ENCODE measurements at regions not wholly inside any gene's neighbourhood (a gene's known extent, or its start where the extent isn't known, plus 50 kb on each side); places are given as distances from the start of the nearest gene placed in this dataset.

DNA sequence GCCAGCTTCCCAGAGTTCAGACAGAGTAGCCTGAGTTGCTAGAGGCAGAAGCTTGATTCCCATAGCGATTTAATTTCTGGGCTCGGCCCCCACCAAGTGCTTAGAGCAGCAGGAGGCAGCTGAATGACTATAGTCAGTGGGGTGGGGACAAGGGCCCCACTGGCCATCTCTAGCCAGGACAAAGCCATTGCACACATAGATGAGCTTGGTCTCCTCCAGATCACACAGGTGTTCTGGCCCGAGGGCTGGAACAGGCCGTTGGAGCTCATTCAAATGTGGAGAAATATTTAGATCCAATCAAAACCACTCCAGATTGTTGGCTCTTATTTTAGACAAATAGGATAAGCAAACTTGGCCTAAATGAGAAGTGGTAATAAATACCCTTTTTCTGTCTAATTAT, 287.3 kb upstream of the NCKAP5 start:
- Histone ChIP-seq H3K4me3 (ENCODE audit: low read length in 3 of 3) (no peak overlapping the region), H3K27ac (ENCODE audit: low read depth, low read length) (no peak overlapping the region), H3K9me3 (ENCODE audit: control insufficient read depth in 3 of 3, low read length in 3 of 3) (no peaks in the 10 kb centered on the region), H3K9ac (ENCODE audit: low read depth in 1 of 3, low read length in 3 of 3) (no peak overlapping the region), H3K4me1 (ENCODE audit: control insufficient read depth in 3 of 3, insufficient read depth in 3 of 3, low read length in 3 of 3) (no peaks in the 10 kb centered on the region), H3K36me3 (ENCODE audit: control insufficient read depth in 3 of 3, insufficient read depth in 3 of 3, low read length in 3 of 3) (no peaks in the 10 kb centered on the region), H3K27me3 (ENCODE audit: control insufficient read depth in 3 of 3, insufficient read depth in 3 of 3, low read length in 3 of 3) (peaks cover 0 to 6% (median 3%) of the 10 kb centered on the region in 3 donors)

DNA sequence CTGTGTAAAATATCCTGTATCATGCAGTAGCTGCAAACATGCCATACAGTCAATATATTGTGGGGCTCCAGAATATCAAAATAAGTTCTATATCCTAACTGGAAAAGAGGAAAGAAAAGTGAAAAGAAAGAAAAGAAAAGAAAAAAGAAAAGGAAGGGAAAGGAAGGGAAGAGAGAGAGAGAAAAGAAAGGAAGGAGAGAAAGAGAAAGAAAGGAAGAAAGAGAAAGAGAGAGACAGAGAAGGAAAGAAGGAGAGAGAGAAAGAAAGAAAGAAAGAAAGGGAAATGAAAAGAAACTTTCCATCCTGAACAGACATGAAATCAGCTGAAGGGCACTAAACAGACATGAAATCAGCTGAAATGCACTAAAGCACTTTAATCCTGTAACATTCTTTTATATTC, 288.4 kb upstream of the NCKAP5 start:
- Histone ChIP-seq H3K27ac (ENCODE audit: low read depth, low read length) (no peak overlapping the region), H3K27me3 (ENCODE audit: control insufficient read depth in 3 of 3, insufficient read depth in 3 of 3, low read length in 3 of 3) (peaks cover 0 to 6% (median 3%) of the 10 kb centered on the region in 3 donors), H3K9ac (ENCODE audit: low read depth in 1 of 3, low read length in 3 of 3) (no peak overlapping the region), H3K36me3 (ENCODE audit: control insufficient read depth in 3 of 3, insufficient read depth in 3 of 3, low read length in 3 of 3) (no peaks in the 10 kb centered on the region), H3K4me3 (ENCODE audit: low read length in 3 of 3) (no peak overlapping the region), H3K4me1 (ENCODE audit: control insufficient read depth in 3 of 3, insufficient read depth in 3 of 3, low read length in 3 of 3) (no peaks in the 10 kb centered on the region), H3K9me3 (ENCODE audit: control insufficient read depth in 3 of 3, low read length in 3 of 3) (no peaks in the 10 kb centered on the region)

GRCh38 chr2:133859578-133859977, 291.3 kb upstream of the NCKAP5 start:
- Histone ChIP-seq H3K27ac (ENCODE audit: low read depth, low read length) (no peak overlapping the region), H3K4me1 (ENCODE audit: control insufficient read depth in 3 of 3, insufficient read depth in 3 of 3, low read length in 3 of 3) (no peaks in the 10 kb centered on the region), H3K9me3 (ENCODE audit: control insufficient read depth in 3 of 3, low read length in 3 of 3) (no peaks in the 10 kb centered on the region), H3K4me3 (ENCODE audit: low read length in 3 of 3) (no peak overlapping the region), H3K27me3 (ENCODE audit: control insufficient read depth in 3 of 3, insufficient read depth in 3 of 3, low read length in 3 of 3) (peaks cover 0 to 8% (median 3%) of the 10 kb centered on the region in 3 donors), H3K36me3 (ENCODE audit: control insufficient read depth in 3 of 3, insufficient read depth in 3 of 3, low read length in 3 of 3) (no peaks in the 10 kb centered on the region), H3K9ac (ENCODE audit: low read depth in 1 of 3, low read length in 3 of 3) (no peak overlapping the region)

GRCh38 chr2:133862400-133862977, 294.2 kb upstream of the NCKAP5 start:
- no peak overlapping the region for H3K4me3 ChIP-seq (ENCODE audit: low read length in 3 of 3)
- H3K36me3 ChIP-seq (ENCODE audit: control insufficient read depth in 3 of 3, insufficient read depth in 3 of 3, low read length in 3 of 3), result no peaks in the 10 kb centered on the region
- no peaks in the 10 kb centered on the region for H3K9me3 ChIP-seq (ENCODE audit: control insufficient read depth in 3 of 3, low read length in 3 of 3)
- H3K9ac ChIP-seq (ENCODE audit: low read depth in 1 of 3, low read length in 3 of 3), result no peak overlapping the region
- peaks cover 0 to 3% (median 3%) of the 10 kb centered on the region in 3 donors for H3K27me3 ChIP-seq (ENCODE audit: control insufficient read depth in 3 of 3, insufficient read depth in 3 of 3, low read length in 3 of 3)
- no peaks in the 10 kb centered on the region for H3K4me1 ChIP-seq (ENCODE audit: control insufficient read depth in 3 of 3, insufficient read depth in 3 of 3, low read length in 3 of 3)
- H3K27ac ChIP-seq (ENCODE audit: low read depth, low read length), result no peak overlapping the region

- H3K27ac ChIP-seq (ENCODE audit: low read depth, low read length), result no peak overlapping the region
- H3K36me3 ChIP-seq (ENCODE audit: control insufficient read depth in 3 of 3, insufficient read depth in 3 of 3, low read length in 3 of 3), result no peaks in the 10 kb centered on the region
- H3K4me1 ChIP-seq (ENCODE audit: control insufficient read depth in 3 of 3, insufficient read depth in 3 of 3, low read length in 3 of 3), result no peaks in the 10 kb centered on the region
- no peak overlapping the region for H3K9ac ChIP-seq (ENCODE audit: low read depth in 1 of 3, low read length in 3 of 3)
- H3K4me3 ChIP-seq (ENCODE audit: low read length in 3 of 3), result no peak overlapping the region
- H3K27me3 ChIP-seq (ENCODE audit: control insufficient read depth in 3 of 3, insufficient read depth in 3 of 3, low read length in 3 of 3), result peaks cover 0 to 3% (median 3%) of the 10 kb centered on the region in 3 donors
- no peaks in the 10 kb centered on the region for H3K9me3 ChIP-seq (ENCODE audit: control insufficient read depth in 3 of 3, low read length in 3 of 3)
These were observed 295.0 kb upstream of the NCKAP5 start for GRCh38 chr2:133863106-133863800.

GRCh38 chr2:133865141-133865540, 296.9 kb upstream of the NCKAP5 start:
- no peaks in the 10 kb centered on the region for H3K36me3 ChIP-seq (ENCODE audit: control insufficient read depth in 3 of 3, insufficient read depth in 3 of 3, low read length in 3 of 3)
- peaks cover 0 to 3% (median 3%) of the 10 kb centered on the region in 3 donors for H3K27me3 ChIP-seq (ENCODE audit: control insufficient read depth in 3 of 3, insufficient read depth in 3 of 3, low read length in 3 of 3)
- no peaks in the 10 kb centered on the region for H3K4me1 ChIP-seq (ENCODE audit: control insufficient read depth in 3 of 3, insufficient read depth in 3 of 3, low read length in 3 of 3)
- H3K4me3 ChIP-seq (ENCODE audit: low read length in 3 of 3), result no peak overlapping the region
- H3K27ac ChIP-seq (ENCODE audit: low read depth, low read length), result no peak overlapping the region
- H3K9me3 ChIP-seq (ENCODE audit: control insufficient read depth in 3 of 3, low read length in 3 of 3), result no peaks in the 10 kb centered on the region
- H3K9ac ChIP-seq (ENCODE audit: low read depth in 1 of 3, low read length in 3 of 3), result no peak overlapping the region

DNA sequence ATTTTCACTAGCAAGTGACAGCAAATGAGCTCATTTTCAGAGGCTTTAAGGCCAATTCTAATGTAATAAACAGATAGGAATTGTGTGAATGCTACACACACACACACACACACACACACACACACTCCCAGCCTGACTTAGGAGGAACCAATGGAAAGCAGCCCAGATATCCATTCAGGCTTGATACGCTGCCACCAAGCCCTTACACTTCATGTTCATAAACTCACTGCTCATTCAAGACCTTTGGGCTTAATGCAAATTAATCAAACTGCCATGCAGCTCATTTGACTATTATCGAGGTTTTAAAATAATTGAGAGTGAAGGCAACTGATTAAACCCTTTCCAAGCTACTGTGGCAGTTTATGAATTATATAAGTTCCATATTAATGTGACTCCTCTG, 298.9 kb upstream of the NCKAP5 start:
- no peaks in the 10 kb centered on the region for H3K36me3 ChIP-seq (ENCODE audit: control insufficient read depth in 3 of 3, insufficient read depth in 3 of 3, low read length in 3 of 3)
- H3K27ac ChIP-seq (ENCODE audit: low read depth, low read length), result no peak overlapping the region

DNA sequence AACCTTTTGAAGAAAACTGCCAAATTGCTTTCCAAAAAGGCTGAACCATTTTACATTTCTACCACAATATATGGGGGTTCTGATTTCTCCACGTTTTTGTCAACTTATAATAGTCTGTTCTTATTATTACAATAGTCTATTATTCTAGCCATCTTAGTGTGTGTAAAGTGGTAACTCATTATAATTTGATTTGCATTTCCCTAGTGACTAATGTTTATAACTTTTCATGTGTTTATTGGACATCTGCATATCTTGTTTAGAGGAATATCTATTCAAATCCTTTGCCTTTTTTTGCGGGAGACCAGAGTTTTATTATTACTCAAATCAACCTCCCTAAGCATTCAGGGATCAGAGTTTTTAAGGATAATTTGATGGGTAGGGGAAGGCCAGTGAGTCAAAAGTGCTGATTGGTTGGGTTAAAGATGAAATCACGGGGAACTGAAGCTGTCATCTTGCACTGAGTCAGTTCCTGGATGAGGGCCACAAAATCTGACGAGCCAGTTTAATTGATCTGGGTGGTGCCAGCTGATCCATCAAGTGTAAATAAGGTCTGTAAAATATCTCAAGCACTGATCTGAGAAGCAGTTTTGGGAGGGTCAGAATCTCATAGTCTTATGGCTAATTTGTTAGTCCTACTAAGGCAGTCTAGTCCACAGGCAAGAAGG, 303.4 kb upstream of the NCKAP5 start:
- no peaks in the 10 kb centered on the region for H3K27me3 ChIP-seq (ENCODE audit: control insufficient read depth in 3 of 3, insufficient read depth in 3 of 3, low read length in 3 of 3)
- no peak overlapping the region for H3K4me3 ChIP-seq (ENCODE audit: low read length in 3 of 3)
- H3K9me3 ChIP-seq (ENCODE audit: control insufficient read depth in 3 of 3, low read length in 3 of 3), result no peaks in the 10 kb centered on the region

More for the DNA sequence above, 298.9 kb upstream of the NCKAP5 start:
- H3K27me3 ChIP-seq (ENCODE audit: control insufficient read depth in 3 of 3, insufficient read depth in 3 of 3, low read length in 3 of 3), result peaks cover 0 to 3% (median 2%) of the 10 kb centered on the region in 3 donors
- H3K9ac ChIP-seq (ENCODE audit: low read depth in 1 of 3, low read length in 3 of 3), result no peak overlapping the region
- no peaks in the 10 kb centered on the region for H3K9me3 ChIP-seq (ENCODE audit: control insufficient read depth in 3 of 3, low read length in 3 of 3)
- H3K4me3 ChIP-seq (ENCODE audit: low read length in 3 of 3), result no peak overlapping the region
- no peaks in the 10 kb centered on the region for H3K4me1 ChIP-seq (ENCODE audit: control insufficient read depth in 3 of 3, insufficient read depth in 3 of 3, low read length in 3 of 3)

GRCh38 chr2:133878326-133878725, 310.1 kb upstream of the NCKAP5 start:
- H3K27me3 ChIP-seq (ENCODE audit: control insufficient read depth in 3 of 3, insufficient read depth in 3 of 3, low read length in 3 of 3), result peaks cover 0 to 3% (median 0%) of the 10 kb centered on the region in 3 donors
- no peak overlapping the region for H3K4me3 ChIP-seq (ENCODE audit: low read length in 3 of 3)
- no peaks in the 10 kb centered on the region for H3K36me3 ChIP-seq (ENCODE audit: control insufficient read depth in 3 of 3, insufficient read depth in 3 of 3, low read length in 3 of 3)
- H3K9me3 ChIP-seq (ENCODE audit: control insufficient read depth in 3 of 3, low read length in 3 of 3), result no peaks in the 10 kb centered on the region
- H3K9ac ChIP-seq (ENCODE audit: low read depth in 1 of 3, low read length in 3 of 3), result no peak overlapping the region
- no peak overlapping the region for H3K27ac ChIP-seq (ENCODE audit: low read depth, low read length)
- H3K4me1 ChIP-seq (ENCODE audit: control insufficient read depth in 3 of 3, insufficient read depth in 3 of 3, low read length in 3 of 3), result no peaks in the 10 kb centered on the region

More for the DNA sequence above, 303.4 kb upstream of the NCKAP5 start:
- no peaks in the 10 kb centered on the region for H3K36me3 ChIP-seq (ENCODE audit: control insufficient read depth in 3 of 3, insufficient read depth in 3 of 3, low read length in 3 of 3)
- H3K4me1 ChIP-seq (ENCODE audit: control insufficient read depth in 3 of 3, insufficient read depth in 3 of 3, low read length in 3 of 3), result no peaks in the 10 kb centered on the region
- no peak overlapping the region for H3K9ac ChIP-seq (ENCODE audit: low read depth in 1 of 3, low read length in 3 of 3)
- no peak overlapping the region for H3K27ac ChIP-seq (ENCODE audit: low read depth, low read length)

DNA sequence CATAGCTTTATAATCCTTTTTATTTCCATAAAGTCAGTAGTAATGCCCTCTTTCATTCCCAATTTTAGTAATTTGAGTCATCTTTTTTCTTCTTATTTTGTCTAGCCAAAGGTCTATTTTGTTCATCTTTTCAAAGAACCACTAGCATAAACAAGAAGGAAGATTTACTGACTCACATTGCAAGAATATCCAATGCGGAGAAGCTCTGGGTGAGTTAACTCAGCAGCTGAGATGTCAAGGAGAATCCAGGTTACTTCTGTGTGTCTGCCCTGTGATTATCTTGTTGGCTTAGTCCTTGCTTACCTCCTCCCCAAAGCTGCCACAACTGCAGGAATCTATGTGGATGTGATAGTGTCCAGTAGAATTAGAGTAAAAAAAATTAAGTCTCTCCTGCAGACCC, 311.4 kb upstream of the NCKAP5 start:
- Histone ChIP-seq H3K9ac (ENCODE audit: low read depth in 1 of 3, low read length in 3 of 3) (no peak overlapping the region), H3K27ac (ENCODE audit: low read depth, low read length) (no peak overlapping the region), H3K36me3 (ENCODE audit: control insufficient read depth in 3 of 3, insufficient read depth in 3 of 3, low read length in 3 of 3) (no peaks in the 10 kb centered on the region), H3K9me3 (ENCODE audit: control insufficient read depth in 3 of 3, low read length in 3 of 3) (no peaks in the 10 kb centered on the region), H3K27me3 (ENCODE audit: control insufficient read depth in 3 of 3, insufficient read depth in 3 of 3, low read length in 3 of 3) (peaks cover 0 to 3% (median 0%) of the 10 kb centered on the region in 3 donors), H3K4me3 (ENCODE audit: low read length in 3 of 3) (no peak overlapping the region), H3K4me1 (ENCODE audit: control insufficient read depth in 3 of 3, insufficient read depth in 3 of 3, low read length in 3 of 3) (no peaks in the 10 kb centered on the region)
